ENCODE measurements at regions not wholly inside any gene's neighbourhood (a gene's known extent, or its start where the extent isn't known, plus 50 kb on each side); places are given as distances from the start of the nearest gene placed in this dataset.

DNA sequence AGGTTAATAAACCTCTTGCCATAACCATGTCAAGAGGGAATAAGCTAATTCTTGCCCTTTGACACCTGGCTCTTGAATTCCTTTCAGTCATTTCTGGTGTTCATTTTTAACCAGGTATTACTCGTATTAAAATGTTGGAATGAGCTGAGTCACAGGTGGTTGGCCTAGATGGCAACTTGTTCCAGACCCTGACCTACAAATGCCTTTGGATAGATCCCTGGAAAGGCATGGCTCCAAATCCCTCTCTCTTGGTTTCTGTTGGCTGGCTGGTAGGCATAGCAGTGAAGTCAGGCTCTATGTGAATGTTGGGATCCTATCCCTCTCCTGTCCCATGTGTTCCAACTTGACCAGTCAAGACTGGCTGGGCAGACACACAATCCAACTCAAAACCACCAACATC, 277.1 kb upstream of the PROK2 start:
- no peak overlapping the region for H3K9ac ChIP-seq (ENCODE audit: low read depth, low read length)
- H3K36me3 ChIP-seq (ENCODE audit: insufficient read depth, low read depth, low read length): no peaks in the 10 kb centered on the region
- H3K9me3 ChIP-seq (ENCODE audit: insufficient read depth, low read depth, low read length): peaks cover 7% of the 10 kb centered on the region; the same call in 1 of the 2 replicates
- no peaks in the 10 kb centered on the region for H3K4me1 ChIP-seq (ENCODE audit: insufficient read depth, low read length)
- H3K27me3 ChIP-seq (ENCODE audit: insufficient read depth, low read length): no peaks in the 10 kb centered on the region
- no peak overlapping the region for H3K27ac ChIP-seq (ENCODE audit: low read length)
- H3K4me3 ChIP-seq (ENCODE audit: low read length): no peak overlapping the region

DNA sequence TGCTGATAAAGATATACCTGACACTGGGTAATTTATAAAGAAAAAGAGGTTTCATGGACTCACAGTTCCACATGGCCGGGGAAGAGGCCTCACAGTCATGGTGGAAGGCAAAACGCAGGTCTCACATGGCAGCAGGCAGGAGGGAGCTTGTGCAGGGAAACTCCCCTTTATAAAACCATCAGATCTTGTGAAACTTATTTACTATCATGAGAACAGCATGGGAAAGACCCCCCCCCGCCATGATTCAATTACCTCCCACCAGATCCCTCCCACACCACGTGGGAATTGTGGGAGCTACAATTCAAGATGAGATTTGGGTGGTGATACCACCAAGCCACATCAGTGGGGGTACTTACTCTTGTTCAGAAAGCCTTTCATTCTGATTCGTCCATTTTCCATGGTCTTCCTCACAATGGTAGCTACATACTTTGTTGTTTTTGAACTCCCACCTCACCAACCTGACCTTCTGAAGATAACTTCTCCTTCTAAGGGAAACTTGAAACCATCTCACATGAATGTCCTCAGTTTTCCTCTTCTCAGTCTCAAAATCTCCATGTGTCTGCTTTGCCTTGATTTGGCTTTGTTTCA, 275.6 kb upstream of the PROK2 start:
- Histone ChIP-seq H3K9me3 (ENCODE audit: insufficient read depth, low read depth, low read length) (peaks cover 7% of the 10 kb centered on the region; the same call in 1 of the 2 replicates), H3K27me3 (ENCODE audit: insufficient read depth, low read length) (no peaks in the 10 kb centered on the region), H3K4me3 (ENCODE audit: low read length) (no peak overlapping the region), H3K4me1 (ENCODE audit: insufficient read depth, low read length) (no peaks in the 10 kb centered on the region), H3K9ac (ENCODE audit: low read depth, low read length) (no peak overlapping the region), H3K36me3 (ENCODE audit: insufficient read depth, low read depth, low read length) (no peaks in the 10 kb centered on the region), H3K27ac (ENCODE audit: low read length) (no peak overlapping the region)

DNA sequence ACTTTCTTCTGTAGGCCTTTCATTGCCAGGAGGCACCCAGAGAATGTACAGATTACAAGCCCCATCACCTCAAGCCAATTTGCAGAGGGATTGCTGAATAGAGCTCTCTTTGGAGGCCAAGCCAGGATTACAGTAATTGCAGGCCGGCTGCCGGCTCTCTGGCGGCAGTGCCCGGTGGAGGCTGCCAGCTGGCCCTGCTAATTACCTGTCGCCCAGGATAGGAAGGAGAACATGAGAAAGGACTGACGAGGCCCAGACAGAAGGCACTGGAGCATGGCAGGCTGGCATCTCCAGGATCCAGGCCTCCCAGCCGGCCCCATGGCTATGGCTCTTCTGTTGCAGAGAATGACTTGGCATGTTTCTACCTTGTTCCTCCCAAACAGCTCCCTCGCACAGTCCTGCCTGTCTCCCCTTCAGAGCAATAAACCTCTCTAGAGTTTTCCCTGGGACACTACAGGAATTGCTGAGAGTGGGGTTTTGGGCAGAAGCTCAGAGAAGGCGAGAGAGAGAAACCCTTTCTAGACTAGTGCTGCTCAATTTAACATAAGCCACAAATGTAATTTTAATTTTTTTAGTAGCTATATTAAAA, 273.6 kb upstream of the PROK2 start:
- H3K9me3 ChIP-seq (ENCODE audit: insufficient read depth, low read depth, low read length): peaks cover 2% of the 10 kb centered on the region; the same call in 1 of the 2 replicates
- H3K9ac ChIP-seq (ENCODE audit: low read depth, low read length): no peak overlapping the region
- H3K27ac ChIP-seq (ENCODE audit: low read length): no peak overlapping the region
- no peaks in the 10 kb centered on the region for H3K4me1 ChIP-seq (ENCODE audit: insufficient read depth, low read length)
- no peak overlapping the region for H3K4me3 ChIP-seq (ENCODE audit: low read length)
- no peaks in the 10 kb centered on the region for H3K27me3 ChIP-seq (ENCODE audit: insufficient read depth, low read length)
- no peaks in the 10 kb centered on the region for H3K36me3 ChIP-seq (ENCODE audit: insufficient read depth, low read depth, low read length)

DNA sequence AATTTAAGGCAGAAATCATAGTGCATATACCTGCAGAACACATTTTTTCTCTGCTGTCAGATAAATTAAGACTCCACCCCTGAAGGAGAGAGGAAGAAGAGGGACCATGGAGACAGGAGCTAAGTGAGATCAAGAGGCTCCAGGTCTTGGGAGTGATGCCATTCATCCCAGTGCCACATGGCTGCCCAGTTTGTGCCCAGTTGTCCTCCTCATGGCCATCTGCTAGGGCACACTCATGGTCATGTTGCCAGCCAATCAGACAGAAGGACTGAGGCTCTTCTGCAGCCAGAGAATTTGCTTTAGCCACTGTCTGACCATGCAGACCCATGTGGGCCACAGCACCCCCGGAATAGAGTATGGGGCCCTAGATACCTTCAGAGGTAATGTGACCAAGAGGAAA, 270.5 kb upstream of the PROK2 start:
- Histone ChIP-seq H3K9me3 (ENCODE audit: insufficient read depth, low read depth, low read length) (no peaks in the 10 kb centered on the region), H3K27ac (ENCODE audit: low read length) (no peak overlapping the region), H3K4me1 (ENCODE audit: insufficient read depth, low read length) (no peaks in the 10 kb centered on the region), H3K4me3 (ENCODE audit: low read length) (no peak overlapping the region), H3K27me3 (ENCODE audit: insufficient read depth, low read length) (no peaks in the 10 kb centered on the region), H3K36me3 (ENCODE audit: insufficient read depth, low read depth, low read length) (no peaks in the 10 kb centered on the region), H3K9ac (ENCODE audit: low read depth, low read length) (no peak overlapping the region)

DNA sequence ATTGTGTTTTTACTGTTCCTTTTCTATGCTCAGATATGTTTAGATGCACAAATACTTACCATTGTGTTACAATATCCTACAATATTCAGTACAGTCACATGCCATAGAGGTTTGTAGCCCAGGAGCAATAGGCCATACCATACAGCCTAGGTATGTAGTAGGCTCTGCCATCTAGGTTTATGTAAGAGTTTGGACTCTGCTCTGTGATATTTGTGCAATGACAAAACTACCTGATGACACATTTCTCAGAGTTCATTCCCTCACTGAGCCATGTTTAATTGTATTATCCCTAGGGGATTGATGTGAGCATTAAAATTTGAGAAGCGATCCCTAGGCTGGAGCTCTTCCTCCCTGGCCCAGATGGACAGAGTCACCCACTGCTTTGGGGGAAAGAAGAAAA, 270.0 kb upstream of the PROK2 start:
- Histone ChIP-seq H3K27me3 (ENCODE audit: insufficient read depth, low read length) (no peaks in the 10 kb centered on the region), H3K4me1 (ENCODE audit: insufficient read depth, low read length) (no peaks in the 10 kb centered on the region), H3K9ac (ENCODE audit: low read depth, low read length) (no peak overlapping the region), H3K4me3 (ENCODE audit: low read length) (no peak overlapping the region), H3K36me3 (ENCODE audit: insufficient read depth, low read depth, low read length) (no peaks in the 10 kb centered on the region), H3K27ac (ENCODE audit: low read length) (no peak overlapping the region), H3K9me3 (ENCODE audit: insufficient read depth, low read depth, low read length) (no peaks in the 10 kb centered on the region)

DNA sequence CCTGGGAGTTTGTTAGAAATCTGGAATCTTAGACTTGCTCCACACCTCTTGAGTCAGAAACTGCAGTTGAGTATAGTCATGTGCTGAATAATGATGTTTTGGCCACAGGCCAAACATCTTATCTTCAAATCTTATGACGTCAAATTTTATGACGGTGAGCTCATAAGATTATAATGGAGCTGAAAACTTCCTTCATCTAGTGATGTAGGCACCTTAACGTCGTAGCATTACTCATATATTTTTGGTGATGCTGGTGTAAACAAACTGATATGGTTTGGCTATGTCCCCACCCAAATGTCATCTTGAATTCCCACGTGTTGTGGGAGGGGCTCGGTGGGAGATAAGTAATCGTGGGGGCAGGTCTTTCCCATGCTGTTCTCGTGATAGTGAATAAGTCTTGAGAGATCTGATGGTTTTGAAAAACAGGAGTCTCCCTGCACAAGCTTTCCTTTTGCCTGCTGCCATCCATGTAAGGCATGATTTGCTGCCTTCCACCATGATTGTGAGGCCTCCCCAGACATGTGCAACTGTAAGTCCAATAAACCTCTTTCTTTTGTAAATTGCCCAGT, 268.0 kb upstream of the PROK2 start:
- no peaks in the 10 kb centered on the region for H3K36me3 ChIP-seq (ENCODE audit: insufficient read depth, low read depth, low read length)
- H3K4me3 ChIP-seq (ENCODE audit: low read length): no peak overlapping the region
- no peaks in the 10 kb centered on the region for H3K27me3 ChIP-seq (ENCODE audit: insufficient read depth, low read length)
- no peaks in the 10 kb centered on the region for H3K4me1 ChIP-seq (ENCODE audit: insufficient read depth, low read length)
- H3K9me3 ChIP-seq (ENCODE audit: insufficient read depth, low read depth, low read length): no peaks in the 10 kb centered on the region
- no peak overlapping the region for H3K27ac ChIP-seq (ENCODE audit: low read length)
- H3K9ac ChIP-seq (ENCODE audit: low read depth, low read length): no peak overlapping the region

DNA sequence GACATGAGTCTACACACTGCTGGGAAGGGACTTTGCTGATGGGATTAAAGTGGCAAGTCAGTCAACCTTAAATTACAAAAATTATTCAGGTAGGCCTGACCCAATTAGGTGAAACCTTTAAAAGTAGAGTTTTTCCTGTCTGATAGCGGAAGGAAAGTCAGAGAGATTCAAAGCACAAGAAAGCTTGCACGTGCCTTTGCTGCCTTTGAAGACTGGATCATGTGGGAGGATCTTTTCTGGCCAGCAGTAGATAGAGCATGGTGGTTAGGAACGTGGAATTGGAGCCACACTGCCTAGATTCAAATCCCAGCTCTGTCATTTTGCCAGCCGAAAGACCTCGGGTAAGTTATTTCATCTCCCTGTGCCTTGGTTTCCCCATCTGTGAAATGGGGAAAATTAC, 265.8 kb upstream of the PROK2 start:
- H3K27me3 ChIP-seq (ENCODE audit: insufficient read depth, low read length): no peaks in the 10 kb centered on the region
- H3K4me3 ChIP-seq (ENCODE audit: low read length): no peak overlapping the region
- no peaks in the 10 kb centered on the region for H3K4me1 ChIP-seq (ENCODE audit: insufficient read depth, low read length)
- H3K9me3 ChIP-seq (ENCODE audit: insufficient read depth, low read depth, low read length): no peaks in the 10 kb centered on the region
- H3K36me3 ChIP-seq (ENCODE audit: insufficient read depth, low read depth, low read length): no peaks in the 10 kb centered on the region
- no peak overlapping the region for H3K27ac ChIP-seq (ENCODE audit: low read length)
- no peak overlapping the region for H3K9ac ChIP-seq (ENCODE audit: low read depth, low read length)

DNA sequence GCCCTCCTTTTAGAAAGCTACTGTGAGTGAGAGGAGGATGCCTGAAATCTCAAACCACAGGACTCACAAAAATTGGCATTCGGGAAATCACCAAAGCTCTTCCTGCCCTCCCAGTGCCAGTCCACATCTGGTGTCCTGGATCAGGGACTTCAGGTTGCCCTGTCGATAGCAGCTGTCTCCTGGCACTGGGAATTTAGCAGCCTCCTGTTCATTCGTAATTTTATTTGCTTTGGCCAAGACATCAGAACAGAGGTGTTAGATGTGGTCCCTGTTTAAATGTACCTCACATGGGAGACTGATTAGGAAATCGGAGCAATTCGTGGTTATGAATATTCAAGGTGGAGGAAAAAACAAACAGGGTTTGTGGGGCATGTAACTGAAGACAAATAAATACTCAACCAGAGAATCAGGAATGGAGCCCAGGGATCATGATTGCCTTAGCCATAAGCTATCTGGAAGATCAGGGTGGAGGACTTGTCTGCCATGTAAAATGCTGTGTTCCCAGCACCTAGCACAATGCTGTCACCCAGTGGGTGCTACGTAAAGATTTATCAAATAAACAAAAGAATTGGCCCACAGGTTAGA, 265.2 kb upstream of the PROK2 start:
- H3K36me3 ChIP-seq (ENCODE audit: insufficient read depth, low read depth, low read length): no peaks in the 10 kb centered on the region
- no peak overlapping the region for H3K4me3 ChIP-seq (ENCODE audit: low read length)
- no peak overlapping the region for H3K9ac ChIP-seq (ENCODE audit: low read depth, low read length)
- no peaks in the 10 kb centered on the region for H3K9me3 ChIP-seq (ENCODE audit: insufficient read depth, low read depth, low read length)
- H3K4me1 ChIP-seq (ENCODE audit: insufficient read depth, low read length): no peaks in the 10 kb centered on the region
- no peaks in the 10 kb centered on the region for H3K27me3 ChIP-seq (ENCODE audit: insufficient read depth, low read length)
- H3K27ac ChIP-seq (ENCODE audit: low read length): no peak overlapping the region

DNA sequence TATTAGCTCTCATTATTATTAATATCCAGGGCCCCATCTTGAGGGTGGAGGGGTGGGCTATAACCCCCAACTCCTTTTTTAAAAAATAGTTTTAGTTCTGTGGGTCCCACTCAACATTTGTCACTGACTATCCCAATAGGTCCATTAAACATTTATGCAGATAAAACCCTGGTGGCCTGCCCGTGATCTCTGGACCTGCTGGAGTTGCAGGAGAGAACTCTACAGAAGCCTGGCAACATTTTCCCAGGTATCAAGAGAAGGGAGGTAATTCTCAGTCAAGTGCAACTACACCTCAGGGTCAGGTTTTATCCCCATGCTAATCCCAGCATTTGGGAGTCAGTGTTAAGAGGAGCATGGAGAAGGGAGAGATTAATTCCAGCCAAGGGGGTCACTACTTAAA, 264.4 kb upstream of the PROK2 start:
- Histone ChIP-seq H3K36me3 (ENCODE audit: insufficient read depth, low read depth, low read length) (no peaks in the 10 kb centered on the region), H3K4me3 (ENCODE audit: low read length) (no peak overlapping the region), H3K4me1 (ENCODE audit: insufficient read depth, low read length) (no peaks in the 10 kb centered on the region), H3K27ac (ENCODE audit: low read length) (no peak overlapping the region), H3K27me3 (ENCODE audit: insufficient read depth, low read length) (no peaks in the 10 kb centered on the region), H3K9me3 (ENCODE audit: insufficient read depth, low read depth, low read length) (no peaks in the 10 kb centered on the region), H3K9ac (ENCODE audit: low read depth, low read length) (no peak overlapping the region)

DNA sequence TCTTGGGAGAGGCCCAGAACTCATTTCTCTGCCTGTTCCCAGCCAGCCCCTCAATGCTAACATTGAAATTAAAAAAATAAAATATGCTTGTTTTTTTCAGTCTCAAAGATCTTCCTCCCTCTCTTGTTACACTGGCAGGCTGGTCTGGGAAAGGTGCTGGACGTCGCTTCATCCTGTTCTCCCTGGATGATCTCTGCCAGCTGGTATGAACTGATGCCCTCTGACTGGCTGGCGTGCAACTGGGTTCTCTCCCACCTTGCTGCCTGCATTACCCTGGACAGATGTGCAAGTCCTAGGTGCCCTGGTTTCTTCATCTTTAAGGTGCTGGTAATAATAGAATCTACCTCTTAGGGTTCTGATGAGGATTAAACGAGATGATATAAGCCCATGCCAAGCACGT, 263.9 kb upstream of the PROK2 start:
- H3K36me3 ChIP-seq (ENCODE audit: insufficient read depth, low read depth, low read length): no peaks in the 10 kb centered on the region
- no peaks in the 10 kb centered on the region for H3K9me3 ChIP-seq (ENCODE audit: insufficient read depth, low read depth, low read length)
- H3K27ac ChIP-seq (ENCODE audit: low read length): no peak overlapping the region
- H3K4me1 ChIP-seq (ENCODE audit: insufficient read depth, low read length): no peaks in the 10 kb centered on the region
- no peaks in the 10 kb centered on the region for H3K27me3 ChIP-seq (ENCODE audit: insufficient read depth, low read length)
- no peak overlapping the region for H3K9ac ChIP-seq (ENCODE audit: low read depth, low read length)
- no peak overlapping the region for H3K4me3 ChIP-seq (ENCODE audit: low read length)

DNA sequence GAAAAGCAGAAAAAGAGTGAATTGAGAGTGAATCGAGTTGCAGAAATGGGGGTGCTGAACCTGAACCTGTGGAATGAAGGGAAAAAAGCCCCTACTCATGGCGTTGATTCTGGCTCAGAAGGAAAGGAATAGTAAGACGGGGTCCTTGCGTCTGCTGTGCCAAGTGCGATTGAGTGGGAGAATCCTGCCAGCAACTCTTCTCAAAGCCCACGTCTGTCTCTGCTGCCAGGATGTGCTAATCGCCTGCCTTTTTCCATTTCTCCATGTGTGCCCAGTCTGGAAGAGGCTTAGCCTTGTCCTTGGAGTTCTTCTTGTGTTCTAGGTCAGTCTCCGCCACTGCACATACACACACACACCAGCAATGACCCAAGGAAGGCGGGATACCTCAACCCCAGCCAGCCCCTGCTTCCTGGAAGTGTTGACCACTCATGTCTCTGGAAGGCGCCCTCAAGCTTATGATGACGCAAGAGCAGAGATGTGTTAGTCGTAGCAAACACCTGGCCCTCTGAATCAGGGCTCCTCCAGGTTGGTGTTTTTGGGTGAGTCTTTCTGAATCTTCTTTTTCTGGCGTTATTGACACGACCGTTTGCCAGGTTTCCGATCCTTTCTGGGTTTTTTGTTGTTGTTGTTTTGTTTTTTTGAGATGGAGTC, 262.4 kb upstream of the PROK2 start:
- Histone ChIP-seq H3K27me3 (ENCODE audit: insufficient read depth, low read length) (no peaks in the 10 kb centered on the region), H3K9me3 (ENCODE audit: insufficient read depth, low read depth, low read length) (no peaks in the 10 kb centered on the region)

More for the DNA sequence above, 262.4 kb upstream of the PROK2 start:
- Histone ChIP-seq H3K4me1 (ENCODE audit: insufficient read depth, low read length) (no peaks in the 10 kb centered on the region), H3K4me3 (ENCODE audit: low read length) (no peak overlapping the region), H3K9ac (ENCODE audit: low read depth, low read length) (no peak overlapping the region), H3K36me3 (ENCODE audit: insufficient read depth, low read depth, low read length) (no peaks in the 10 kb centered on the region), H3K27ac (ENCODE audit: low read length) (no peak overlapping the region)
